Right renal pelvis (tissue), 4 donors: ENCODE measurements at regions not wholly inside any gene's neighbourhood (a gene's known extent, or its start where the extent isn't known, plus 50 kb on each side); places are given as distances from the start of the nearest gene placed in this dataset.
"Not testable (repeated sequence)": the region's sequence is repeated elsewhere in the genome, so short reads cannot be mapped to it uniquely, and the experiment has no call there.

ENCODE experiments used
- DNase-seq, 4 donors: peaks; one replicate each; pipeline ENCODE4 v3.0.0-alpha.2; 2013; ENCODE audit warnings: low read depth in 4 of 4, low spot score in 3 of 4, missing footprints in 1 of 4

DNA sequence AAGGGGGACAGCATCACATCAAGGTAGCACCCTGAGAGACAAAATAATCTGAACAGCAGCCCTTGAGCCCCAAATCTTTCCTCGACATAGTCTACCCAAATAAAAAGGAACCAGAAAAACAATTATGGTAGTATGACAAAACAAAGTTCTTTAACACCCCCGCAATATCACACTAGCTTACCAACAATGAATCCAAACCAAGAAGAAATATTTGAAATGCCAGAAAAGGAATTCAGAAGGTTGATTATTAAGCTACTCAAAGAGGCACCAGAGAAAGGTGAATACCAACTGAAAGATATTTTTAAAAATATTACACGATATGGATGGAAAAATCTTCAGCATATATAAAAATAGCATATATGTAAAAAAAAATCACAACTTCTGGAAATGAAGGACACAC, 252.9 kb upstream of the SLITRK6 start:
- DNase-seq: no peak

DNA sequence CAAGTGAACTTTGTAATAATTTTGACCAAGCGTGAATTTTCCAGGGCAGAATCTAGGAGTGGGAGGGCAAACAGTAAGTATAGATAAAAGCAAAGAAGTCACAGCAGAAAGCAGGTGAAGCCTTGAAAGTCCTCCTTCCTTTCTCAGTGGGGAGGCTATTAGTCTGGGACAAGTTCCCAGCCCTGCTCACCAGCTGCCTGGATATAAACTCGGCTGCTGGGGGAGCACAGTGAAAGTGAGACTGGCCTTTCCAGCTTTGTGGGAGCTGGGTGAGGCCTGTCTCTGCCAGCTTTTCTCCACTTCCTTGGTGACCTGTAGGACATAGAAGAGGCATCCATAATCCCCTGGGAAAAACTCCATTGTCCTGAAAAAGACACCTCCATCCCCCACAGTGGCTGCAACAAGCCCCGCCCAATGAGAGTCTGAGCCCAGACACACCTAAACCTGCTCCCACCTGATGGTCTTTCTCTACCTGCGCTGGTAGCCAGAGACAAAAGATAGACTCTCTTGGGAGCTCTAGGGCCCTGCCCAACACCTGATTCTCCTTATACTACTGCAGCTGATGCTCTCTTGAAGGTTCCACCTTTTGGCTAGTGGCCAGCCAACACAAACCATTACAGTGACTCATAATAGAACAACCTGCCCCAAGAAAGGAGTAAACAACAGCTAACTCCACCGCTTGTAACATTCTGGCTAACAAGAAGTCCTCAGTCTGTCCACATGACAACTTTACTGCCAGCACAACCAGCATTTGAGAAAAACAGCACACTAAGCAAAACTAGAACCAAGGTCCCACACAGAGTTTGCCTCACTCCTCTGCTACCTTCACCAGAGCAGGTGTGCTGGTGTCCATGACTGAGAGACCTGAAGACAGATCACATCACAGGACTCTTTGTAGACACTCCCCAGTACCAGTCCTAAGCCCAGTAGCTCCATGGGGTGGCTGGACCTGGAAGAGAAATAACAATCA, 252.2 kb upstream of the SLITRK6 start:
- DNase-seq: no peak

DNA sequence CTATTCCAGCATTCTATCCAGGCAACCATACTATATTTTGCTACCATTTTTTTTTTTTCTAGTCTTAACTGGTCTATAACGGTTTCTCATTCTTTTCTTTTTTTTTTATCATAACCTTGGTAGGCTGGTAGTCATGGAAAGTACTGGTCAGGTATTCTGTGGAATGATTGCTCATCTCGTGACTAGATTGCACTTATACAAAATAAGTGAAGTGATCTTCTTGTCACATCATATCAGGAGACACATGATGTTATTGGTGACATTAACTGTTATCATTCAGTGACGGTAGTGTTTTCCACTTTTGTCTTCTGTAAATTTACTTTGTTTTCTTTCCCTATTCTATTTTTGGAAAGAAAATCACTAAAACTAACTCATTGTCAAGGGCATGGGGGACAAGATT, 239.3 kb upstream of the SLITRK6 start:
- no peak for DNase-seq

DNA sequence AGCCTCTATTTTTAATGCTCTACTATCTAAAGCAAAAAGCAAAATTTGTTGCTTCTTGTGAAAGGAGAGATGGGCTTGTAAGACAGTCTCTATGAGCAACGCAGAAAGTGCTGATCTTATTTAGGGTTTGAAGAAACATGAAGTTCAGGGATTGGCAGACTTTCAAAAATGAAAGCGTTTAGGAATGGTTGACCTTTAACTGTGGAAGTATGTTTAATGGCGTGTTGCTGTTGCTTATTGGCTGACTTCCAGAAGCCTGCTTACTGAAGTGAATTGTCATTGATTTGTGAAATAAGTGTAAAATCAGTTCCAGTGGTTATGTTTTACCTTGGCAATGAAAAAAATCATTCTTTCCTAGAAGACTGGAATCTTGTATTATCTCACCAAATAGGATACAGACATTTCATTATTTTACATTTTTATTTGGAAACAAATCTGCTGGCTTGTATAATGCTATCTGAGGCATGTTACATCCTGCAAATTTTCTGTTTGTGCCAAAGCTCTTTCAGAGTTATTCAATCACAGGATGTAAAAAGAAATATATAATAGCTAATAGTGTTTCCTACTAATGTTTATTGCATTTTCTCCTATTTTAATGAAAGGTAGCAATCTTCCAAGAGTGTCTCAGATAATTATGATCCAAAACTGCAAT, 221.3 kb upstream of the SLITRK6 start:
- peak; percentile 35 to 41 (median 38) for DNase-seq

DNA sequence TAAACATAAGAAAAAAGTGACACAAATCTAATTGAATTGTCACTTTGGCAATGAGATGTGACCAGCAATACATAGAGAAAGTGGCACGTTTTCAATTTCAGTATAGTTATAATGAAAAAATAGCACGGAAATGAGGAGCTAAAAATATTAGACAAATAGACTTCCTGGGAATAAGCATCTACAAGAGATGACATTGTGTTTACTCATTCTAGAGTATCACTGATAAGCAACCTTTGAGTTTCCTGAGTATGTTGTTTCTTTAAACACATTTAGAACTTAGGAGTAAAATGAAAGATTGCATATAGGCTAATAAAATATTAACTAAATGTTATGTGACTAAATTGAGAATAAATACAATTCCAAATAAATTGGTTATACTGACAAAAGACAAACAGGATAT, 207.1 kb upstream of the SLITRK6 start:
- DNase-seq: no peak

DNA sequence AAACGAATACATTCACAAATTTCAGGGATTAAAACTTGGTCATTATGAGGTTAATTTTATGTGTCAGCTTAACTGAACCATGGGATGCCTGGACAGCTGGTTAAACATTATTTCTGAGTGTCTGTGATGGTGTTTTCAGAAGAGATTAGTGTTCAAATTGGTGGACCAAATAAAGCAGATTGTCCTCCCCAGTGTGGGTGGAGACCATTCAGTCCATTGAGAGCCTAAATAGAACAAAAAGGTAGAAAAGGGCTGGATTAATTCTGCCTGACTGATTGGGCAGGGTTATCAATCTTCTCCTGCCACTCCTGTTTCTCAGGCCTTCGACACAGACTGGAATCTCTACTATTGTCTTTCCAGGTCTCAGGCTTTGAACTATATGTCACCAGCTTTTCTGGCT, 203.8 kb upstream of the SLITRK6 start:
- DNase-seq: no peak

DNA sequence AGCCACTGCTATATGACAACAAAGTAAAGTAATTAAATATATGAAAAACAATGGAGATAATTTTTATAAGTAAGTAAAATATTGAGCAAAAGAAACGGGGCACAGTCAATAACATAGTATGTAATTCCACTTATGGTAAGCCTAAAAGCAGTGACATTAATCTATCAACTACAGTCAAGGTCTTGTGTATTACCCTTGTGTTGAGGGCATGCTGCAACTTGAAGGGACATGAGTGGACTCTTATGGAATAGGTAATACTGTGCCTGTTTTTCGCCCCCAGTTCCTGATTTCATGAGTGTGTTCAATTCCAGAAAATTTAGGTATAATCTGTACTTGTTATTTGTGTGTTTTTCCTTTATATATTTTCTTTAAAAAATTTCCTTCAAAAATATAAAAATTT, 201.3 kb upstream of the SLITRK6 start:
- no peak for DNase-seq

DNA sequence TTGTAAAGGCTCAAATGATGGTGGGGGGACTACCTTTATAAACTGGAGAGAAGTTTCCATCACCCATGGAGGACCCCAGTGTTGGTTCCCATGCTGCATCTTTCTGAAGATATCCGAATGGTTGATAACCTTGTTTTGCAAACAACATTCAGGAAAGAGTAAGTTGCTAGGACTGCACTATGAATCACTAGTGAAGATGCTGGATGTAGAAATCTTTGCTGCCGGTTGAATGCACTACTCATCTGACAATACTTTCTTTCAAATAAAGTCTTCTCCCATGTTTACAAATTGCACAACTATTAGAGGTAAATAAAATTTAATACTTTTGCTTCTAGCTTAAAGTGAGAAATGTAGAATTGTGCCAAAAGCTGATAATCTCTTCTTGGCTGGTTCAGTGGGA, 198.4 kb upstream of the SLITRK6 start:
- DNase-seq: no peak

DNA sequence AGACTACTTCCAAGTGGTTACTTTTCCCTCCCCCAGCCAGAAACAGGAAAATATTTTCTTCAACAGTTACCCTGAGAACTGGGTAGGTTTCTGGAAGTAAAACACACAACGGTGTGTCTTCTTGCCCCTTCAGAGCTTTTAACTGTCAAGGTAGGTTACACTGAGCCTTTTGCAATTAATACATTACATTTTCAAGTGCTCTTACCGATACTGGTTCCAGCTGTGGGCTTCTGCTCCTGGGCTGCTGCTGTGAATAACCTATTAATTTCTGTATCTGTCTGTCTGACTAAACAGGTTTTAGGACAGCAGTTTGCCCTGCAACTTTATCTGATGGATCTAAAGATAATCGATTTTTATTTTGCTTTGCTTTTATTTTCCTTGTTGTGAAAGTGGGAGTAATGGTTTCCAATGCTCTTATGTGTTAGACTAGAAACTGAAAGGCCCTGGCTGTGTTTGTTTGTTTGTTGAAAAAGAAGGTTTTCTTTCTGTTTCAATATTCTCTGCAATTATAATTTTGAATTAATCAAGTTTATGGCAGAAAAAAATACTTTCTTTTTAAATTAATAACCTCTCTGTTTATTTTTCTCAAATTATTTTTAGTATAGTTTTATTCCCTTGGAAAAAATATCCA, 196.7 kb upstream of the SLITRK6 start:
- DNase-seq: no peak

DNA sequence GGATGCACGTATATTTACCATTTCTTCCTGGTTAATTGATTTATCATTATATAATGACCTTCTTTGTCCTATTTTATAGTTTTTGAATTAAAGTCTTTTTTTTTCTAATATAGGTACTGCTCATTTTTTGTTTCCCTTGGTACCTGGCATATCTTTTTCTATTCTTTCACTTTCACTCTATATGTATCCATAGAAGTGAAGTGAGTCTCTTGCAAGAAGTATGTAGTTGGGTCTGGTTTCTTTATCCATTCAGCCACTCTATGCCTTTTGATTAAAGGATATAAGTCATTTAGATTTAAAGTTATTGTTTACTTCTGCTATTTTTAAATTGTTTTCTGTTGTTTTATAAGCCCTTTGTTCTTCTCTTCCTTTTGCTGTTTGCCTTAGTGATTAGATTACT, 194.3 kb upstream of the SLITRK6 start:
- no peak for DNase-seq

DNA sequence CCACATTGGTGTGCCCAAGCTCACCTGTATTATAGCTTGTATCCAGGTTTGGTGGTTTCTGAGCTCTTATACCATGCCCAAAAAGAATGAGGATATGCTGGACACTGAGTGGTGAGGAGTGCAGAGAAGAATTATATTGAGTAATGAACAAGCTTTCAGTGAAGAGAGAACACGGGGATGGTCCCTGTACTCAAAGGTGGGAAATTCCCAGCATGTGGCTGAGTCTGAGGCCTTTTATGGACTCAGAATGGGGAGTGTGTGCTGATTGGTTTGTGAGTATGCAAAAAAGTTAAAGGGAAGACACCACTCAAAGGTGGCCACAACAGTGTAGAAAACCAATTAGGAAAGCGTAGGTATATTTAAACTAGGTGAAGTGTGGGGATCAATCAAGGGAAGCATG, 191.2 kb upstream of the SLITRK6 start:
- DNase-seq: no peak

DNA sequence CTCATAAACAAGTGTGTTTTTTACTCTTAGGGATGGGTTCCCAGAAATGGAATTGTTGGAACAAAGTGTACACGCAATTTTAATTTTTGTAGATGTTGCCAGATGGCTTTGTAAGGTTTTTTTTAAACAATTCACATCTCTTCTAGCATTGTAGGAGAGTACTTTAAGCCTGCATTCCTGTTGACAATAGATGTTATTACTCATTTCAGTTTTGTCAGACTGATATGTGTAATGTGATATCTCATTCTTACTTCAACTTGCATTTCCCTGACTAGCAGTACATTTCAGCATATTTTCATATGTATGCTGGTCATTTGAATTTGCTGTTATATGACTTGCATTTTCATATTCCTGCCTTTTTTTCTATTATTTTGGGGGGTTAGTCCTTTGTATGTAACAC, 186.6 kb upstream of the SLITRK6 start:
- DNase-seq: no peak

DNA sequence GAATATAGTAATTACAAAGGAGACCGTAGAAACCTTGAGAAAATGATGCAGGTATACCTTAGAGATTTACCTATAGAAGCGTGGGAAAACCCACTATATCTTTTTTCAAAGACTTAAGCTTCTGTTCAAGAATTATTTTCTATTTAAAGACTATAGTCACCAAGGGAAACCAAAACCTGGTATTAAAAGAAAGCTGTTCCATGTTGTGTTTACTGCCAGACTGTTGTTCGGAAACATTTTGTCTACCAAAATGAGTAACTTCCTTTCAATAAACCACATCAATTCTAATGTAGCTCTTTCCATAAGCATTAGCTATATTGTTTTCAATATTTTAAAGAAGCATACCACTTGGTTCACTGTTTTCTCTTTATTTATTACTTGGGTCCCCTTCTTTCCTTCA, 182.9 kb upstream of the SLITRK6 start:
- DNase-seq: no peak

DNA sequence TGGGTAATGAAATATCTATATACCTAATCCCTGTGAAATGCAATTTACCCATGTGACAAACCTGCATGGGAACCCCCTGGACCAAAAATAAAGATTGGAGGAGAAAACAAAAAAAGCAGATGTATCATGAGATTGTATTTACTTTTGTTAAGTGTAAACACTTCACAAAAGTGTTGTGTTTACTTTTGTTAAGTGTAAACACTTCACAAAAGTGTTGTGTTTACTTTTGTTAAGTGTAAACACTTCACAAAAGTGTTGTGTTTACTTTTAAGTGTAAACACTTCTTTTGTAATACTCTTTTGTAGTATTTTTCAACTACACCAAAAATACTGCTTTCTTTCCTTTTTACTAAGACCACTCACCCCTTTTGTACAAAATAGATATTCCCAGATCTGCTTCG, 181.2 kb upstream of the SLITRK6 start:
- DNase-seq: not testable (repeated sequence)

DNA sequence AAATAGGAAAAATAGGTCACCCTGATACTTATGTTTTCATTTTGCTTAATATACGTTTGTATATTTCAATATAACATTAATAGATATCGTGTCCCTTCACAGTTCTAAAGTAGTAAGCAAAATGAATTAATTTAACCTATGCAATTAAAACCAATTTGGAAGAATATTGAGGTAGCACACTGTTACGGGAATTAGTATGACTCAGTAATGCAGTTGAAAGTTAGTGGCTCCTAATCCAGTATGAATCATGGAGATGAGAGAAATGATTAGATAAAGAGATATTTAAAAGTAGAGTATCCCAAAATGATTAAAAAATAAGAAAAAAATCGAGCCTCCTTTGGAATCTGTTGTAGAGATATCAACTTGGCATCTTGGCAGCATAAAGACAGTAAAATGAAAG, 177.0 kb upstream of the SLITRK6 start:
- DNase-seq: no peak

DNA sequence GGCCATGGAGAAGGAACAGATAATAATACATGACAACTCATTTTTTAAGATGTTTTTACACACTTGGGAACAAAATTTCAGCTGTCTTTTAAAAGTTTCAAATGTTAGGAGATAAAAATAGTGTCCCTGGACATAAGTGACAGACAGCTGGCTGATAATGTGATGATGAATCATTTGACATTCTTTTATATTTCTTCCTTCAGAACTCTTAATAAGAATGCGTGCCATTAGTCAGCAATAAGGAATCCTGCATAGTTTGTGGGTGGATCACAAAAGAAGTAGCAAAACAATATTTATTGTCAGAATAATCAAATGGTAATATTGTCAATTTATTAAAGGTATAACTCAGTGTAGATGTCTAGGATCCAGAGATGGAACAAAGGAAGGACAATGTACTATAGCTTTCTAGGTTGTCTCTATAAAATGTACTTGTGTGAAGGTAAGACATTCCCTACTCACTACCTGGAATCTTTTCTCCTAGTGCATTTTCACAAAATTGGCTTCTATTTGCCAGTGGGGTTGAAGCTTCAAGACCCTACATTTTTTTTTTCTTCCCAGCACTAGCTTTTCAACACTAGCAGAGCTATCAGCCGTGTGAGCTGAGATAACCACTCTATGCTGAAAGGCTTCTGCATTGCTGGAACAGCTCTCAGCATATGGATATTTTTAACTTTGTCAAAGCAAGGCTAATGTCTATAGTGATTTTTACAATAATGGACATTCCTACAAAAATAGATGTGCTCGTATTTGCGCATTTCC, 175.6 kb upstream of the SLITRK6 start:
- DNase-seq: no peak

DNA sequence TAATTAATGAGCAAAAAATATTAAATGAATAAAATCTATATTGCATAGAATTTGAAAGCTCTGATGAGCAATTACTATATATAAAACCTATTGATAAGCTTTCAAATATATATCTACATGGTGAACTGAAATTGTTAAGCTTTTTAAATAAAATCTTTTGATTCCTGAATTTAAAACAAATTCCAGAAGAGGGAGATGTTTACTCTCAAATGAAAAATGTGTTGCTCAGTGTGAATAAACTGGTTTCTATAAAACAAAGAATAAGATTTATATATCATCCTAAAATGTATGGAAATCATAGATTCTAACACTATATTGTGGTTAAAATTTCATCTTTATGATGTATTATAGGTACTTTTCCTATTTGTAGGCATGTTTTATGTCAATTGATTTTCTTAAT, 171.5 kb upstream of the SLITRK6 start:
- no peak for DNase-seq

DNA sequence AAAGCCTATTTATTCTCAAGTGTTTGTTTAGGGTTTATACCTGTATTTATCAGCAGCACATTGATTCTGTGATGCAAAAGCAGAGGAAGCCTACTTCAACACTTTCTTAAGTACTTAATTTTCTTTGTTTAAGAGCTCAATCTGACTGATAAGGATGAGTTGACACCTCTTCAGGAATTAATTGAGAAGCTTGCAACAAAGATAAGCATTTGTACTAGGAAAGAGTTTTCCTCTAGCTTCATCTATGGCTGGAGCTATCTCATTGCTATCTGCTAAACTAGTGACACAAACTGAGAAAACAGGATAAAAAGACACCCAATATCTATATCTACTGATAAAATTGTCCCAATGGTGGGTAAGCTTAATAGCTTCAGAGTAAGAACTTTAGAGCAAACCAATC, 170.1 kb upstream of the SLITRK6 start:
- no peak for DNase-seq

DNA sequence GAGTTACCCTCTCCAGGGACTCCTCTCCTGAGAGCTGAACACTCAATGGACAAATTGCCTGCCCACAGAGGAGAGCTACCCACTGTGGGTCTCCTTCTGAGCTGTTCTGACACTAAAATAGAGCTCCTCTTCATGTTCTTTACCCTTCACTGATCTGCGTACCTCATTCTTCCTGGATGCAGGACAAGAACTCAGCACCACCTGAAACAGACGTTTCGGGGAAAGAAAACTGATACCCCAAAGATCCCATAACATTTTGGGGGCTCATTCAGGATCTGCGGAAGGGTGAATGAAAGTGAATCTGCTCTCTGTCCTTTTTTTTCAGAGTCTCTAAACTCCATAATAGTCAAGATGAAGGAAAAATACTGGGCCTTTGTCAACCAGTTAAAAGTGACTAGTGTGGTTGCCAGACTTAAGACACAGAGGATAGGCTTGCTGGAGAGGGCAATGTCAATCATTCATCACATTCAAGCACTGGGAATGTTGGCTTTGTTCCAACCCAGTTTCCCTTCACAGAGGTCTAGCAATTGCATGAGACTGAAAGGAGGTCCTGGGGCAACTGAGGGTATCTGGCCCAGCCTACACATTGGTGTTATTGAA, 136.7 kb upstream of the SLITRK6 start:
- DNase-seq: no peak

DNA sequence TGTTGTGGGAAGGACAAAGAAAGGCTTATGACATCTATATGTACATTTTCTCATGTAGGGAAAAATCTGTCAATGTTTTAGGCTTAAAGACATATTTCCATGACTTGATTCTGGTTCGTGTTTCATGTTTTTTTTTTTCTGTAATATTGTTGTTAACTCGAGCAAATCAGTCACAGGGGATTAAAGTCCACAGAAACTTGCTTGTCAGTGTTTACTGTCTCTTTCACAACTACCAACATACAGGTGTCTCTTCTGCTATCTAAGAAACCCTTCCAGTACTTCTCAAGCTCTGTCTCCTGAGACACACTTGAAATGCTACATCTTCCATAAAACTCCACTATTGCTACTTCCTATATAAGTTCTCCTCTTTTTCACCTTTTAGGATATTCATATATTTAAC, 130.9 kb upstream of the SLITRK6 start:
- no peak for DNase-seq

DNA sequence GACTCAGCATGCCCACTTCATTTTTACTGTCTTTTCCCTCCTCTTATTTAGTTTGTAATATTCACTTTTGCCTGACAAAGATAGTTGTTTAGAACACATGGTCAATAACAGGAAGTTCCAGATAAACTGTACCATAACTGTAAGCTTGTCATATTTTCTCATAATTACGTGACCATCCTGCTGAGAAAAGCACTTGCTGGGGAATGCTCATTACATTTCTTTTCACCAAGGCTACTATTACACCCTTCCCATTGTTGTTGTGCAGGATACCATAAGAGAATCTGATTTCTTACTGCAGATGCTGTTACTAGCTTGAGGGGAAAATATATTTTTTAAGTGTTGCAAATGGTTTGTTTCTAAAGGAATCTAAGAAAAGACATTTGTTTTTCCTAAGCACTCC, 111.7 kb upstream of the SLITRK6 start:
- no peak for DNase-seq
